Mesenchymal stem cell (in vitro differentiated cells and primary cell): ENCODE measurements at regions not wholly inside any gene's neighbourhood (a gene's known extent, or its start where the extent isn't known, plus 50 kb on each side); places are given as distances from the start of the nearest gene placed in this dataset.
"Not testable (repeated sequence)": the region's sequence is repeated elsewhere in the genome, so short reads cannot be mapped to it uniquely, and the experiment has no call there.

Source experiments
- DNase-seq: peaks from one replicate; pipeline ENCODE4 v3.0.0-alpha.2; 2013
- H2AFZ ChIP-seq: one replicate; pipeline ENCODE4 v1.6.1; 2013; ENCODE audit warnings: low read depth, mild to moderate bottlenecking, control low read depth, inconsistent platforms, low read length, moderate library complexity
- H2AK5ac ChIP-seq: 2 replicates; pipeline ENCODE4 v1.6.1; 2013; ENCODE audit warnings: low read length, moderate library complexity, mild to moderate bottlenecking, inconsistent platforms; ENCODE audit not compliant: severe bottlenecking
- H2BK120ac ChIP-seq: one replicate; pipeline ENCODE4 v1.6.1; 2013; ENCODE audit warnings: low read depth, mild to moderate bottlenecking, inconsistent platforms, low read length, moderate library complexity
- H2BK12ac ChIP-seq, 2 experiments: one replicate each; pipeline ENCODE4 v1.6.1; 2013; ENCODE audit warnings: inconsistent platforms in 2 of 2, low read length in 2 of 2, mild to moderate bottlenecking in 2 of 2, moderate library complexity in 2 of 2, control low read depth in 1 of 2
- H2BK15ac ChIP-seq: one replicate; pipeline ENCODE4 v1.6.1; 2013; ENCODE audit warnings: mild to moderate bottlenecking, low read depth, inconsistent platforms; ENCODE audit not compliant: poor library complexity, severe bottlenecking
- H2BK5ac ChIP-seq: 2 replicates; pipeline ENCODE4 v1.6.1; 2013; ENCODE audit warnings: low read depth, mild to moderate bottlenecking, low read length, control low read depth, inconsistent platforms; ENCODE audit not compliant: poor library complexity, severe bottlenecking
- H3K14ac ChIP-seq, 2 experiments: one replicate each; pipeline ENCODE4 v1.6.1; 2013; ENCODE audit warnings: inconsistent platforms in 2 of 2, low read length in 2 of 2, control low read depth in 1 of 2, mild to moderate bottlenecking in 1 of 2, moderate library complexity in 1 of 2
- H3K18ac ChIP-seq, 2 experiments: one replicate each; pipeline ENCODE4 v1.6.1; 2013; ENCODE audit warnings: inconsistent platforms in 2 of 2, low read length in 2 of 2, control low read depth in 1 of 2, low read depth in 1 of 2, mild to moderate bottlenecking in 1 of 2
- H3K23ac ChIP-seq, 2 experiments: one replicate each; pipeline ENCODE4 v1.6.1; 2013; ENCODE audit warnings: inconsistent platforms in 2 of 2, low read length in 2 of 2, mild to moderate bottlenecking in 2 of 2, moderate library complexity in 2 of 2, control low read depth in 1 of 2
- H3K27ac ChIP-seq: 2 replicates; pipeline ENCODE4 v1.5.1; 2013; ENCODE audit warnings: mild to moderate bottlenecking, moderate library complexity, low read length, control low read depth, inconsistent platforms; ENCODE audit not compliant: poor library complexity, severe bottlenecking
- H3K27me3 ChIP-seq, 2 experiments: 2 replicates each; pipeline versions ENCODE4 v1.6.1 to v1.7.0; 2013; ENCODE audit warnings: low read length in 2 of 2, mild to moderate bottlenecking in 2 of 2, moderate library complexity in 2 of 2, control low read depth in 1 of 2, inconsistent platforms in 1 of 2; ENCODE audit not compliant: control insufficient read depth in 1 of 2, insufficient read depth in 1 of 2
- H3K36me3 ChIP-seq, 2 experiments: 2 replicates each; pipeline versions ENCODE4 v1.6.1 to v1.7.0; 2013; ENCODE audit warnings: low read length in 2 of 2, control low read depth in 1 of 2, inconsistent platforms in 1 of 2, low read depth in 1 of 2, mild to moderate bottlenecking in 1 of 2; ENCODE audit not compliant: insufficient read depth in 2 of 2, control insufficient read depth in 1 of 2
- H3K4ac ChIP-seq, 2 experiments: one replicate each; pipeline ENCODE4 v1.6.1; 2013; ENCODE audit warnings: inconsistent platforms in 2 of 2, low read length in 2 of 2, mild to moderate bottlenecking in 2 of 2, moderate library complexity in 2 of 2, control low read depth in 1 of 2, low read depth in 1 of 2
- H3K4me1 ChIP-seq: 2 replicates; pipeline ENCODE4 v1.6.1; 2013; ENCODE audit warnings: low read depth, low read length, control low read depth; ENCODE audit not compliant: control insufficient read depth, insufficient read depth
- H3K4me2 ChIP-seq: 2 replicates; pipeline ENCODE4 v1.6.1; 2013; ENCODE audit warnings: low read length, mild to moderate bottlenecking, inconsistent platforms; ENCODE audit not compliant: poor library complexity, severe bottlenecking
- H3K4me3 ChIP-seq, 2 experiments: 2 replicates each; pipeline versions ENCODE4 v1.5.1 to v1.7.0; 2013; ENCODE audit warnings: low read length in 2 of 2, mild to moderate bottlenecking in 2 of 2, control low read depth in 1 of 2, low read depth in 1 of 2; ENCODE audit not compliant: insufficient read depth in 1 of 2
- H3K79me1 ChIP-seq: replicated peaks from 2 replicates; pipeline ENCODE4 v1.6.1; 2013; ENCODE audit warnings: mild to moderate bottlenecking, control low read depth, low read length, inconsistent platforms; ENCODE audit not compliant: poor library complexity, severe bottlenecking
- H3K9ac ChIP-seq: 2 replicates; pipeline ENCODE4 v1.7.0; 2013; ENCODE audit warnings: mild to moderate bottlenecking, low read length, moderate library complexity
- H3K9me3 ChIP-seq: 2 replicates; pipeline ENCODE4 v1.7.0; 2013; ENCODE audit warnings: mild to moderate bottlenecking, low read length; ENCODE audit not compliant: control insufficient read depth
- H4K8ac ChIP-seq: one replicate; pipeline ENCODE4 v1.6.1; 2013; ENCODE audit warnings: inconsistent platforms, mild to moderate bottlenecking, low read length, moderate library complexity
- H4K91ac ChIP-seq: one replicate; pipeline ENCODE4 v1.6.1; 2013; ENCODE audit warnings: mild to moderate bottlenecking, low read length, inconsistent platforms
- WGBS: methylation state at CpG from one replicate; pipeline ENCODE4 v1.1.7; 2013; ENCODE audit warnings: mixed read lengths; 5-methylcytosine and 5-hydroxymethylcytosine counted together

GRCh38 chr13:66074018-66074615 is 1156.0 kb downstream of the PCDH9 start:
- DNase-seq: no peak
- Histone ChIP-seq H3K36me3 (no peaks in the 10 kb centered on the region), H3K23ac (no peak overlapping the region), H3K14ac (no peak overlapping the region), H2BK15ac (no peak overlapping the region), H3K4me2 (no peak overlapping the region), H2AK5ac (no peak overlapping the region), H2BK5ac (no peak overlapping the region), H3K4me1 (no peaks in the 10 kb centered on the region), H3K4me3 (no peak overlapping the region), H3K9ac (no peak overlapping the region), H3K27me3 (no peaks in the 10 kb centered on the region), H2BK12ac (no peak overlapping the region), H2AFZ (no peak overlapping the region), H4K8ac (no peak overlapping the region), H2BK120ac (no peak overlapping the region), H3K27ac (no peak overlapping the region), H3K18ac (no peak overlapping the region), H3K4ac (no peak overlapping the region), H4K91ac (no peak overlapping the region), H3K9me3 (no peaks in the 10 kb centered on the region), H3K79me1 (no peaks in the 10 kb centered on the region)
- 86% methylated on average over 4 of the region's 4 CpGs for WGBS

- H3K4me1 ChIP-seq, H2AK5ac ChIP-seq, H2BK12ac ChIP-seq, H2BK15ac ChIP-seq, H3K27ac ChIP-seq, DNase-seq, H3K79me1 ChIP-seq, H3K4me3 ChIP-seq, H3K14ac ChIP-seq, H3K4ac ChIP-seq, H4K91ac ChIP-seq, H3K9me3 ChIP-seq, H3K4me2 ChIP-seq, H2BK120ac ChIP-seq, H2BK5ac ChIP-seq, H2AFZ ChIP-seq, H3K23ac ChIP-seq, H3K18ac ChIP-seq, H3K9ac ChIP-seq, H4K8ac ChIP-seq, H3K27me3 ChIP-seq, H3K36me3 ChIP-seq: not testable (repeated sequence)
- WGBS: 100% methylated on average over 1 of the region's 2 CpGs
These were observed 1158.0 kb downstream of the PCDH9 start for GRCh38 chr13:66072097-66072496.

- 100% methylated on average over 3 of the region's 8 CpGs for WGBS
- no peak for DNase-seq
- H3K9ac ChIP-seq: no peak overlapping the region
These were observed 1158.5 kb downstream of the PCDH9 start for GRCh38 chr13:66071608-66072007.

GRCh38 chr13:66071029-66071428 is 1159.1 kb downstream of the PCDH9 start:
- Histone ChIP-seq H3K36me3 (no peaks in the 10 kb centered on the region), H3K9ac (no peak overlapping the region), H3K4ac (no peak overlapping the region), H3K79me1 (no peaks in the 10 kb centered on the region), H2BK120ac (no peak overlapping the region), H4K91ac (no peak overlapping the region), H3K14ac (no peak overlapping the region), H2BK12ac (no peak overlapping the region), H2AK5ac (no peak overlapping the region), H3K23ac (no peak overlapping the region), H3K9me3 (no peaks in the 10 kb centered on the region), H3K27ac (no peak overlapping the region), H4K8ac (no peak overlapping the region), H3K4me2 (no peak overlapping the region), H2BK15ac (no peak overlapping the region), H3K27me3 (no peaks in the 10 kb centered on the region), H2BK5ac (no peak overlapping the region), H3K4me3 (no peak overlapping the region), H3K18ac (no peak overlapping the region), H3K4me1 (no peaks in the 10 kb centered on the region), H2AFZ (no peak overlapping the region)
- no peak for DNase-seq
- WGBS: no CpG with 5 or more reads among the region's 2 CpGs

More at GRCh38 chr13:66071608-66072007, 1158.5 kb downstream of the PCDH9 start:
- Histone ChIP-seq H3K27me3 (no peaks in the 10 kb centered on the region), H3K14ac (no peak overlapping the region), H3K4me1 (no peaks in the 10 kb centered on the region), H3K4me3 (no peak overlapping the region), H3K79me1 (no peaks in the 10 kb centered on the region), H3K4me2 (no peak overlapping the region), H3K9me3 (no peaks in the 10 kb centered on the region), H4K8ac (no peak overlapping the region), H4K91ac (no peak overlapping the region), H2BK5ac (no peak overlapping the region), H3K4ac (no peak overlapping the region), H3K18ac (no peak overlapping the region), H2AK5ac (no peak overlapping the region), H3K23ac (no peak overlapping the region), H2BK15ac (no peak overlapping the region), H3K36me3 (no peaks in the 10 kb centered on the region), H2AFZ (no peak overlapping the region), H3K27ac (no peak overlapping the region), H2BK12ac (no peak overlapping the region), H2BK120ac (no peak overlapping the region)
